Keratinocyte (primary cell): ENCODE measurements at regions not wholly inside any gene's neighbourhood (a gene's known extent, or its start where the extent isn't known, plus 50 kb on each side); places are given as distances from the start of the nearest gene placed in this dataset.

ENCODE experiments used
- CTCF ChIP-seq, 3 experiments: IDR thresholded peaks in 1 of 3; conservative IDR thresholded peaks in 1 of 3; optimal IDR thresholded peaks in 1 of 3; 2 replicates in 2 of 3; 3 replicates in 1 of 3; pipeline versions ENCODE3 to v1.5.1; 2011; ENCODE audit warnings: low read length in 3 of 3, mild to moderate bottlenecking in 3 of 3, moderate library complexity in 2 of 3, control low read depth in 1 of 3, inconsistent platforms in 1 of 3; ENCODE audit not compliant: insufficient read depth in 2 of 3; ENCODE audit errors: extremely low read depth in 1 of 3
- EZH2 ChIP-seq: IDR thresholded peaks from one replicate; pipeline ENCODE4 v1.6.1; 2012; ENCODE audit warnings: inconsistent platforms, mild to moderate bottlenecking, low read length, moderate library complexity

DNA sequence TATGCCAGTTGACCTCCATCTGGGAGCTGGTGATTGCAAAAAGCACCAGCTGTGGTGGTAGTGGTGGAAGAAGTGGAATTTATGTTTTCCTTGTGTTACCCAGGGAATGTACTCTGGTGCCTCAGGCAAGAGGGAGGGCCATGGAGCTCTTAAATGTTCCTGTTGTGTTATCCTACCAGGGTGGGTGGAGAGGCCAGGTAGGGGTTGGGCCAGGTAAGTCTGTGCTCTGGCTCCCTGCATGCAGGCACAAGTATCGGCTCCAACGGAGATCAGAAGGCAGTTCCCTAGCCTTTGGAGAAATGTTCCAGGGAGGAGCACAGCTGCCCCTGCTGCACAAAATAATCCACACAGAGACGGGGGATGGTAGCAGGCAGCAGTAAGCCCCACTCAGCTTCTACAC lies 419.3 kb upstream of the EYS start:
- TF ChIP-seq CTCF (optimal IDR thresholded peaks at IDR 0.05 in 1 of 3, IDR thresholded peaks at IDR 0.05 in 1 of 3, conservative IDR thresholded peaks at IDR 0.05 in 1 of 3; ENCODE audit: extremely low read depth in 1 of 3, insufficient read depth in 2 of 3, low read length in 3 of 3) (no peak), EZH2 (no peak)
